Fibroblast of pulmonary artery (primary cell): ENCODE measurements at regions not wholly inside any gene's neighbourhood (a gene's known extent, or its start where the extent isn't known, plus 50 kb on each side); places are given as distances from the start of the nearest gene placed in this dataset.

ENCODE experiments used
- DNase-seq: peaks from one replicate; pipeline ENCODE4 v3.0.0-alpha.2; 2010; ENCODE audit warnings: low read depth
- H3K4me3 ChIP-seq: replicated peaks from 2 replicates; pipeline ENCODE4 v1.5.1; 2011; ENCODE audit warnings: low read depth, mild to moderate bottlenecking, control low read depth, low read length, moderate library complexity
- TF ChIP-seq, protein P1 (sequence below): IDR thresholded peaks from 2 replicates; pipeline ENCODE4 v1.5.1; 2011; ENCODE audit warnings: mild to moderate bottlenecking, control low read depth, low read length, inconsistent platforms; ENCODE audit errors: missing control alignments

DNA sequence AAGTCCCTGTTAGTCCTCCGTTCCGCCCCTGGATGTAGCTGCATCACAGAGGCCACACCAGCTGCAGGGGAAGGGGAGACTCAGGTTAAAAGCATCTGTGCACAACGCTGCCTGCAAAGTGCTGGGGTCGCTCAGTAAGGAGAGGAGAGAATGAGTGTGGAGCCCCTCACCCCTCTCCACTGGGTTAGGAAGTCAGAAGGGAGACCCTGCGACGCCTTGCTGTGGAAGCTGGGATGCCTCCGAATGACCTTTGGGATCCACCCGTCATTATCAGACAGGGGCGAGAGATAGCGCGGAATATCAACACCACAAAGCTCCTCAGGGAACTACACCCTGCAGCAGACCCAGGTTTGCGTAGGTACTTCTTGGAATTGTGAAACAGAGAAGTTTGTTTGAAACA lies 167.7 kb upstream of the SHH start:
- DNase-seq, result no peak
- TF ChIP-seq, protein P1, sequence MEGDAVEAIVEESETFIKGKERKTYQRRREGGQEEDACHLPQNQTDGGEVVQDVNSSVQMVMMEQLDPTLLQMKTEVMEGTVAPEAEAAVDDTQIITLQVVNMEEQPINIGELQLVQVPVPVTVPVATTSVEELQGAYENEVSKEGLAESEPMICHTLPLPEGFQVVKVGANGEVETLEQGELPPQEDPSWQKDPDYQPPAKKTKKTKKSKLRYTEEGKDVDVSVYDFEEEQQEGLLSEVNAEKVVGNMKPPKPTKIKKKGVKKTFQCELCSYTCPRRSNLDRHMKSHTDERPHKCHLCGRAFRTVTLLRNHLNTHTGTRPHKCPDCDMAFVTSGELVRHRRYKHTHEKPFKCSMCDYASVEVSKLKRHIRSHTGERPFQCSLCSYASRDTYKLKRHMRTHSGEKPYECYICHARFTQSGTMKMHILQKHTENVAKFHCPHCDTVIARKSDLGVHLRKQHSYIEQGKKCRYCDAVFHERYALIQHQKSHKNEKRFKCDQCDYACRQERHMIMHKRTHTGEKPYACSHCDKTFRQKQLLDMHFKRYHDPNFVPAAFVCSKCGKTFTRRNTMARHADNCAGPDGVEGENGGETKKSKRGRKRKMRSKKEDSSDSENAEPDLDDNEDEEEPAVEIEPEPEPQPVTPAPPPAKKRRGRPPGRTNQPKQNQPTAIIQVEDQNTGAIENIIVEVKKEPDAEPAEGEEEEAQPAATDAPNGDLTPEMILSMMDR, result no peak
- H3K4me3 ChIP-seq, result no peak overlapping the region

- TF ChIP-seq, protein P1, result no peak
- H3K4me3 ChIP-seq, result no peak overlapping the region
- DNase-seq, result no peak
Observed at GRCh38 chr7:155979566-155979965, 167.3 kb upstream of the SHH start.

- no peak for DNase-seq
- H3K4me3 ChIP-seq, result no peak overlapping the region
- TF ChIP-seq, protein P1, result no peak
Observed at GRCh38 chr7:155975490-155975889, 163.2 kb upstream of the SHH start.

DNA sequence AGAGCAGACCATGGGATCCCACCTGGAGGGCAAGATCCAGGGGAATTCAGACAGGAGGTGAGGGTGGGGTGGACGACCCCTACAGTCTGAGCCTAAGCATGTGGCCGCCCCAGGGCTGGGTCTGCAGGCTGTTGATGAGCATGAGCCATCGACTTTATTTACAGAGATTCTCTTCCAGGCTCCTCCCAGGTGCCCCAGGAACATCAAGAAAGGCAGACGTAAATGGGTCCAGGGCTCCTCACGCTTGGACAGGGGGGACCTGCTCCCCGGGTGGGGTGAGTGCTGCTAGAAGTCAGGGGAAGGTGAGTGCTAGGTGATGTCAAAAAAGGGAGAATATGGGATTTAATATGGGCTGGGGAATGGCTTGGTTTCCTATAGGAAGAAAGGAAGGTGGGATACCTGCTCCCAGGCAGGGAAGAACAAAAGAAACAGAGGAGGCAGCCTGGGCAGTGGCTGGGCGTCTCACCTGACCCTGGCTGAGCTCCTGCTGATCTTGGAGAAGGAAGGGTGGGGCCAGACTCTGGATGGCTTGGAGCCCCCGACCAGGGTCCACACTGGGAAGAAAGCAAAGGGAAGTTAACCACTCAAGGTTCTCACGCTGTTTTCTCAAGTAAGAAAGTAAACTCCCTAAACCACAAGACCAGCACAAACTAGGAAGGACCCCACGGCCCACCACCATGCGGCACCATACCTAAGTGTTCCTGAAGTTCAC lies 162.1 kb upstream of the SHH start:
- H3K4me3 ChIP-seq, result no peak overlapping the region
- TF ChIP-seq, protein P1, result no peak
- DNase-seq, result no peak

DNA sequence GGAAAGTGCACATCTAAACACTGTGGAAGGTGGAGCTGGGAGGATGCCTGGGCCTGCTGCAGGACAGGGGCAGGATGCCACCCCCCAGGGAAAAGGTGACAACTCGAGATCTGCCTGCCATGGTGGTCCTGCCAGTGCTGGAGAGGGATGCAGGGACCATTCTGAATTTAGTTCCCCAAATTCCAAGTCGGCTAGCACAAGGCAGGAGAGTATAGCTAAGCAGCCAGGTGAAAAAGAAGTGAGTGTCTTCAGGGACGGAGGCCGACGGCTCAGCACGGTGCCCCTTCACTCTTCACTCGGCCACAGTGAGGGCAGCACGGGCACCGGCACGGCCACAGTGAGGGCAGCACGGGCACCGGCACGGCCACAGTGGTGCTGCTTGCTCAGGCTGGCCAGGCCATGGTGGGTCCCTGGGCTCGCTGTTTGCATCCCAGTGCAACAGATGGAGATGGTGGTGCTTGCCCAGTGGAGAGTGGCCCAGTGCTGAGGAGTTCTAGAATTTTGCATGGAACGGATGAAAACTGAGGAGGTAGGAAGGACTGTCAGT lies 161.3 kb upstream of the SHH start:
- H3K4me3 ChIP-seq, result no peak overlapping the region
- TF ChIP-seq, protein P1, result no peak
- DNase-seq, result no peak

DNA sequence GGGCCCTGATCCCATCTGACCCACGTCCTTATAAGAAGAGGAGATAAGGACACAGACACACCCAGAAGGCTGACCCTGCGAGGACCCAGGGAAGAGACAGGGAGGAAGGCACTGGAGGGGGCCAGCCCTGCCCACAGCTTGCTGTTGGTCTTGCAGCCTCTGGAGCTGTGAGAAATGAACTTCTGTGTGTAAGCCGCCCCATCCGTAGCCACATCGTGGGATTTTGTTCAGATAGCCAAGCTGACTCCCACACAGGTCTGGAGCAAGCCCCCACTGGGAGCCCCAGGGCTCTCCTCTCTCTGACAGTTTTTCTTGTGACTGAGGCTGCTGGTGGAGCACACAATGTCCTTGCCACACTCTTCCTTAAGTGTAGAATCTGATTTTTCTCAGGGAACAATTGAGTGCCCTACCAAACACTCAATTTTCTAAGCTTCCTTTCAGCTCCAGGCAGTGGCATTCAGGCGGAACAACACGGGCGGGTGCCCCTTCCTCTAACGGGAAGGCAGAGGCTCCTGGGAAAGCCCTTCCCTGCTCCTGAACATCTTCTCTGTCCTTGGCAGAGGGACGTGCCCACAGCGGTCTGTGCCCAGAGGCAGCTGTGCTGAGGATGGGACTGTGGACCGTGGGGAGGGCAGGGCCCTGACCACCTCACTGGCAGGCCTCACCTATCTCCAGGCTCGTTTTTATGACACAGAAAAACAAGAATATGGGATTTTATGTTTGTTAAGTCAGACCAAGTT lies 160.6 kb upstream of the SHH start:
- DNase-seq, result no peak

More for the DNA sequence above, 160.6 kb upstream of the SHH start:
- H3K4me3 ChIP-seq, result no peak overlapping the region
- TF ChIP-seq, protein P1, result no peak
